Uterus (tissue), 2 donors: ENCODE measurements at regions not wholly inside any gene's neighbourhood (a gene's known extent, or its start where the extent isn't known, plus 50 kb on each side); places are given as distances from the start of the nearest gene placed in this dataset.

Source experiments
- POLR2A ChIP-seq, 2 donors: fragments of 450-650 bp; IDR thresholded peaks; one replicate each; pipeline ENCODE4 v1.6.1; 2016; ENCODE audit warnings: antibody characterized with exemption in 2 of 2, mild to moderate bottlenecking in 1 of 2, moderate library complexity in 1 of 2
- TF ChIP-seq, protein P1 (sequence below), 4 experiments: fragments of 200-600 bp in 2 of 4; fragments of 450-650 bp in 2 of 4; sonication (generic) in 2 of 4; IDR thresholded peaks; one replicate each; pipeline ENCODE4 v1.5.1; 2016 to 2019; ENCODE audit warnings: antibody characterized with exemption in 4 of 4, mild to moderate bottlenecking in 2 of 4, moderate library complexity in 1 of 4

DNA sequence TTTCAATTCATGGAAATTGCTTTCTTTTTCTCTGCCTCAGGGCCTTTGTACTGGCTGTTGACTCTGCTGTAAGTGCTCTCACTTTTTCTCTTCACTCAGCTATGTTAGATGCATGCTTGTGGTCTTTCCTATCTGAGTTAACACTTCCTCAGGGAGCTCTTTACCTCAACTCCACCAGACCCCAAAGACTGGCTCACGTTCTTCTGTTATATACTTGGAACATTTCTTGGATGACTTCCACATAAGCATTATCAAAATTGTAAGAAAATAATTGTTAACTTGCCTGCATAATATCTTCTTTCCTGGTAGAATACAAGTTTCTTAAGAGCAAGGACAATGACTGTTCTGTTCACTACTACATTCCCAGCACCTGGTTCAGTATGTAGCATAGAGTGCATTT lies 455.9 kb downstream of the EBF1 start:
- TF ChIP-seq, protein P1, sequence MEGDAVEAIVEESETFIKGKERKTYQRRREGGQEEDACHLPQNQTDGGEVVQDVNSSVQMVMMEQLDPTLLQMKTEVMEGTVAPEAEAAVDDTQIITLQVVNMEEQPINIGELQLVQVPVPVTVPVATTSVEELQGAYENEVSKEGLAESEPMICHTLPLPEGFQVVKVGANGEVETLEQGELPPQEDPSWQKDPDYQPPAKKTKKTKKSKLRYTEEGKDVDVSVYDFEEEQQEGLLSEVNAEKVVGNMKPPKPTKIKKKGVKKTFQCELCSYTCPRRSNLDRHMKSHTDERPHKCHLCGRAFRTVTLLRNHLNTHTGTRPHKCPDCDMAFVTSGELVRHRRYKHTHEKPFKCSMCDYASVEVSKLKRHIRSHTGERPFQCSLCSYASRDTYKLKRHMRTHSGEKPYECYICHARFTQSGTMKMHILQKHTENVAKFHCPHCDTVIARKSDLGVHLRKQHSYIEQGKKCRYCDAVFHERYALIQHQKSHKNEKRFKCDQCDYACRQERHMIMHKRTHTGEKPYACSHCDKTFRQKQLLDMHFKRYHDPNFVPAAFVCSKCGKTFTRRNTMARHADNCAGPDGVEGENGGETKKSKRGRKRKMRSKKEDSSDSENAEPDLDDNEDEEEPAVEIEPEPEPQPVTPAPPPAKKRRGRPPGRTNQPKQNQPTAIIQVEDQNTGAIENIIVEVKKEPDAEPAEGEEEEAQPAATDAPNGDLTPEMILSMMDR (IDR thresholded peaks at IDR 0.05), result no peak
- no peak for TF ChIP-seq POLR2A (IDR thresholded peaks at IDR 0.05)
